HG03108 (cell line): ENCODE measurements at regions not wholly inside any gene's neighbourhood (a gene's known extent, or its start where the extent isn't known, plus 50 kb on each side); places are given as distances from the start of the nearest gene placed in this dataset.

Source experiments
- ATAC-seq: cut with Tn5 transposase; IDR thresholded peaks from one replicate; pipeline ENCODE4 v1.9.1; 2021; ENCODE audit warnings: moderate library complexity; ENCODE audit not compliant: unreplicated experiment

- ATAC-seq = no peak
Measured at GRCh38 chr9:16223074-16223871, 647.2 kb downstream of the BNC2 start.

- no peak for ATAC-seq
Measured at GRCh38 chr9:16230731-16231130, 639.7 kb downstream of the BNC2 start.

GRCh38 chr9:16236311-16236710 is 634.2 kb downstream of the BNC2 start:
- ATAC-seq = no peak

- ATAC-seq = no peak
Measured at GRCh38 chr9:16236882-16237281, 633.6 kb downstream of the BNC2 start.

GRCh38 chr9:16238623-16239138 is 631.8 kb downstream of the BNC2 start:
- ATAC-seq = no peak

GRCh38 chr9:16241231-16241630 is 629.2 kb downstream of the BNC2 start:
- ATAC-seq = no peak

GRCh38 chr9:16243798-16244197 is 626.7 kb downstream of the BNC2 start:
- no peak for ATAC-seq

- no peak for ATAC-seq
Measured at GRCh38 chr9:16245756-16246440, 624.6 kb downstream of the BNC2 start.

GRCh38 chr9:16246785-16247184 is 623.7 kb downstream of the BNC2 start:
- ATAC-seq = no peak

GRCh38 chr9:16247188-16247875 is 623.1 kb downstream of the BNC2 start:
- no peak for ATAC-seq

- no peak for ATAC-seq
Measured at GRCh38 chr9:16248822-16249221, 621.6 kb downstream of the BNC2 start.

GRCh38 chr9:16252616-16253015 is 617.9 kb downstream of the BNC2 start:
- no peak for ATAC-seq

GRCh38 chr9:16254674-16255073 is 615.8 kb downstream of the BNC2 start:
- no peak for ATAC-seq

GRCh38 chr9:16255217-16255616 is 615.3 kb downstream of the BNC2 start:
- no peak for ATAC-seq

- ATAC-seq = no peak
Measured at GRCh38 chr9:16257604-16258003, 612.9 kb downstream of the BNC2 start.

- no peak for ATAC-seq
Measured at GRCh38 chr9:16258191-16258590, 612.3 kb downstream of the BNC2 start.

- ATAC-seq = no peak
Measured at GRCh38 chr9:16258708-16259107, 611.8 kb downstream of the BNC2 start.

GRCh38 chr9:16262477-16263261 is 607.8 kb downstream of the BNC2 start:
- no peak for ATAC-seq

- ATAC-seq = no peak
Measured at GRCh38 chr9:16265688-16266087, 604.8 kb downstream of the BNC2 start.

GRCh38 chr9:16266648-16267276 is 603.7 kb downstream of the BNC2 start:
- no peak for ATAC-seq
